Fibroblast of lung (primary cell): ENCODE measurements at regions not wholly inside any gene's neighbourhood (a gene's known extent, or its start where the extent isn't known, plus 50 kb on each side); places are given as distances from the start of the nearest gene placed in this dataset.

Experiments used
- EZH2 ChIP-seq: IDR thresholded peaks from 2 replicates; pipeline ENCODE4 v1.5.1; 2012; ENCODE audit warnings: low read length, control low read depth, mild to moderate bottlenecking; ENCODE audit errors: missing control alignments
- TF ChIP-seq, protein P1 (sequence below), 2 donors: IDR thresholded peaks in 1 of 2; conservative IDR thresholded peaks in 1 of 2; 1 replicate in 1 of 2; 2 replicates in 1 of 2; pipeline ENCODE4 v1.5.1; 2011 to 2012; ENCODE audit warnings: low read length in 2 of 2, control low read depth in 1 of 2, inconsistent platforms in 1 of 2, low read depth in 1 of 2, mild to moderate bottlenecking in 1 of 2

DNA sequence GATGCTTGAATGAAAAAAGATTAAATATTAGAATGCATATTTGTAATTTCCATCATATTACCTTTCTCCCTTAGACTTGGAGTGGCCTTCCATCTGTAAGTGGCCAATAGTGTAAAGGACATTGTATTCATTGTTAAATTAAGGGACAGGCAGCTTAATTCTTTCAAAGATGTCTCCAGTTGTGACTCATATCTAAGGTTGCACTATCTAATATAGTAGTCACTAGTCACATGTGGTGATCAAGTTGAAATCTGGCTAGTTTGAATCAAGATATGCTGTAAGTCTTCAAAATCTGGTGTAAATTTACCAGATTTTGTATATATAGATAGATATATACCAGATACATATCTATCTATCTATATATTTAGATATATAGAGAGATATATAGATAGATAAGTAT, 52.4 kb upstream of the AGPS start:
- TF ChIP-seq, protein P1, sequence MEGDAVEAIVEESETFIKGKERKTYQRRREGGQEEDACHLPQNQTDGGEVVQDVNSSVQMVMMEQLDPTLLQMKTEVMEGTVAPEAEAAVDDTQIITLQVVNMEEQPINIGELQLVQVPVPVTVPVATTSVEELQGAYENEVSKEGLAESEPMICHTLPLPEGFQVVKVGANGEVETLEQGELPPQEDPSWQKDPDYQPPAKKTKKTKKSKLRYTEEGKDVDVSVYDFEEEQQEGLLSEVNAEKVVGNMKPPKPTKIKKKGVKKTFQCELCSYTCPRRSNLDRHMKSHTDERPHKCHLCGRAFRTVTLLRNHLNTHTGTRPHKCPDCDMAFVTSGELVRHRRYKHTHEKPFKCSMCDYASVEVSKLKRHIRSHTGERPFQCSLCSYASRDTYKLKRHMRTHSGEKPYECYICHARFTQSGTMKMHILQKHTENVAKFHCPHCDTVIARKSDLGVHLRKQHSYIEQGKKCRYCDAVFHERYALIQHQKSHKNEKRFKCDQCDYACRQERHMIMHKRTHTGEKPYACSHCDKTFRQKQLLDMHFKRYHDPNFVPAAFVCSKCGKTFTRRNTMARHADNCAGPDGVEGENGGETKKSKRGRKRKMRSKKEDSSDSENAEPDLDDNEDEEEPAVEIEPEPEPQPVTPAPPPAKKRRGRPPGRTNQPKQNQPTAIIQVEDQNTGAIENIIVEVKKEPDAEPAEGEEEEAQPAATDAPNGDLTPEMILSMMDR (conservative IDR thresholded peaks at IDR 0.05 in 1 of 2, IDR thresholded peaks at IDR 0.05 in 1 of 2; ENCODE audit: low read depth in 1 of 2, low read length in 2 of 2), result no peak
- no peak for TF ChIP-seq EZH2
